NT2/D1 (cell line): ENCODE measurements at regions not wholly inside any gene's neighbourhood (a gene's known extent, or its start where the extent isn't known, plus 50 kb on each side); places are given as distances from the start of the nearest gene placed in this dataset.

Experiments
- SUZ12 ChIP-seq: IDR thresholded peaks from 2 replicates; pipeline ENCODE4 v1.6.1; 2011; ENCODE audit not compliant: insufficient read length, insufficient read depth; ENCODE audit errors: extremely low read depth
- ZNF274 ChIP-seq: IDR thresholded peaks from 2 replicates; pipeline ENCODE4 v1.6.1; 2011; ENCODE audit warnings: mild to moderate bottlenecking, low read depth, low read length

DNA sequence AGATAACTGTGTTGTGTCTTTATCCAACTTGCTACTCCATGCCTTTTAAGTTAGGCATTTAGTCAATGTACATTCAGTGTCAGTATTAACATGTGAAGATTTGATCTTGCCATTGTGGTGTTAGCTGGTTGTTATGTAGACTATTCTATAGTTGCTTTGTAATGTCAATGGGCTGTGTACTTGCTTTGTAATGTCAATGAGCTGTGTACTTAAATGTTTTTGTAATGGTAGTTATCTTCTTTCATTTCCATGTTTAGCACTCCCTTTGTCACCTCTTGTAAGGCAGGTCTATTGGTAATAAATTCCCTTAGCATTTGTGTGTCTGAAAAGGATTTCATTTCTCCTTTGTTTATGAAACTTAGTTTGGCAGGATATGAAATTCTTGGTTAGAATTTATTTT is 53.4 kb downstream of the MC4R start:
- TF ChIP-seq SUZ12, result no peak
- no peak for TF ChIP-seq ZNF274
